HEK293 (cell line): ENCODE measurements at regions not wholly inside any gene's neighbourhood (a gene's known extent, or its start where the extent isn't known, plus 50 kb on each side); places are given as distances from the start of the nearest gene placed in this dataset.

Experiments
- IKZF3 ChIP-seq: fragments of 450-650 bp; IDR thresholded peaks from 2 replicates; pipeline ENCODE4 v1.5.0; 2018; ENCODE audit warnings: missing biosample characterization, mild to moderate bottlenecking, missing genetic modification characterization, moderate library complexity
- ZNF121 ChIP-seq: fragments of 450-650 bp; formaldehyde crosslinking; IDR thresholded peaks from 2 replicates; pipeline ENCODE4 v1.5.1; 2016; ENCODE audit warnings: missing biosample characterization, missing genetic modification characterization
- ZNF76 ChIP-seq: fragments of 450-650 bp; formaldehyde crosslinking; IDR thresholded peaks from 2 replicates; pipeline ENCODE4; 2016; ENCODE audit warnings: low read depth, missing biosample characterization, missing genetic modification characterization, borderline replicate concordance
- ZNF768 ChIP-seq: fragments of 450-650 bp; formaldehyde crosslinking; IDR thresholded peaks from 2 replicates; pipeline ENCODE4 v1.5.1; 2018; ENCODE audit warnings: missing biosample characterization, mild to moderate bottlenecking, missing genetic modification characterization
- TF ChIP-seq, protein P1 (sequence below): fragments of 450-650 bp; IDR thresholded peaks from 2 replicates; pipeline ENCODE4 v1.5.1; 2018; ENCODE audit warnings: missing biosample characterization, missing genetic modification characterization
- TF ChIP-seq, protein P2 (sequence below): fragments of 450-650 bp; formaldehyde crosslinking; IDR thresholded peaks from 2 replicates; pipeline ENCODE4 v1.5.1; 2016; ENCODE audit warnings: missing biosample characterization, missing genetic modification characterization
- TF ChIP-seq, protein P3 (sequence below): fragments of 450-650 bp; formaldehyde crosslinking; IDR thresholded peaks from 2 replicates; pipeline ENCODE4 v1.5.1; 2016; ENCODE audit warnings: missing biosample characterization, missing genetic modification characterization, low read depth
- TF ChIP-seq, protein P4 (sequence below): fragments of 450-650 bp; formaldehyde crosslinking; IDR thresholded peaks from 2 replicates; pipeline ENCODE4 v1.5.1; 2016; ENCODE audit warnings: missing biosample characterization, missing genetic modification characterization
- TF ChIP-seq, protein P5 (sequence below): fragments of 450-650 bp; formaldehyde crosslinking; IDR thresholded peaks from 2 replicates; pipeline ENCODE4 v1.5.1; 2016; ENCODE audit warnings: missing biosample characterization, missing genetic modification characterization
- TF ChIP-seq, protein P6 (sequence below): fragments of 450-650 bp; formaldehyde crosslinking; IDR thresholded peaks from 2 replicates; pipeline ENCODE4 v1.5.1; 2016; ENCODE audit warnings: missing biosample characterization, missing genetic modification characterization

DNA sequence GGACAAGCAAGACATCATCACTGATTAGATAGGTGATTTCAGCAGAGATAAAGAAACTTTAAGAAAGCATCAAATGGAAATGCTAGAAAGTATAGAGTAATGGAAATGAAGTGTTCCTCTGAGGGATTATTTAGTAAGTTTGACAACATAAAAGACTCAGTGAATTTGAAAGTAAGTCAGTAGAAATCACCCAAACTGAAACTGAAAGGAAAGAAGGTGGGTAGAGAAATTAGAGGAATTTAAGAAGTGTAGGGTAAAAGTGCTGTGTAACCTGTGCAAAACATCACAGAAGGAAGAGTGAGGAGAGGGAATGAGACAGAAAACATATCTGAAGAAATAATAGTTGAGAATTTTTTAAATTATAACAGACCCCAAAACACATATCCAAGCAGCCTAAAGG is 343.1 kb downstream of the CBLN2 start:
- TF ChIP-seq, protein P1, sequence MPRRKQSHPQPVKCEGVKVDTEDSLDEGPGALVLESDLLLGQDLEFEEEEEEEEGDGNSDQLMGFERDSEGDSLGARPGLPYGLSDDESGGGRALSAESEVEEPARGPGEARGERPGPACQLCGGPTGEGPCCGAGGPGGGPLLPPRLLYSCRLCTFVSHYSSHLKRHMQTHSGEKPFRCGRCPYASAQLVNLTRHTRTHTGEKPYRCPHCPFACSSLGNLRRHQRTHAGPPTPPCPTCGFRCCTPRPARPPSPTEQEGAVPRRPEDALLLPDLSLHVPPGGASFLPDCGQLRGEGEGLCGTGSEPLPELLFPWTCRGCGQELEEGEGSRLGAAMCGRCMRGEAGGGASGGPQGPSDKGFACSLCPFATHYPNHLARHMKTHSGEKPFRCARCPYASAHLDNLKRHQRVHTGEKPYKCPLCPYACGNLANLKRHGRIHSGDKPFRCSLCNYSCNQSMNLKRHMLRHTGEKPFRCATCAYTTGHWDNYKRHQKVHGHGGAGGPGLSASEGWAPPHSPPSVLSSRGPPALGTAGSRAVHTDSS (tag by site-specific recombination) = no peak
- TF ChIP-seq, protein P2, sequence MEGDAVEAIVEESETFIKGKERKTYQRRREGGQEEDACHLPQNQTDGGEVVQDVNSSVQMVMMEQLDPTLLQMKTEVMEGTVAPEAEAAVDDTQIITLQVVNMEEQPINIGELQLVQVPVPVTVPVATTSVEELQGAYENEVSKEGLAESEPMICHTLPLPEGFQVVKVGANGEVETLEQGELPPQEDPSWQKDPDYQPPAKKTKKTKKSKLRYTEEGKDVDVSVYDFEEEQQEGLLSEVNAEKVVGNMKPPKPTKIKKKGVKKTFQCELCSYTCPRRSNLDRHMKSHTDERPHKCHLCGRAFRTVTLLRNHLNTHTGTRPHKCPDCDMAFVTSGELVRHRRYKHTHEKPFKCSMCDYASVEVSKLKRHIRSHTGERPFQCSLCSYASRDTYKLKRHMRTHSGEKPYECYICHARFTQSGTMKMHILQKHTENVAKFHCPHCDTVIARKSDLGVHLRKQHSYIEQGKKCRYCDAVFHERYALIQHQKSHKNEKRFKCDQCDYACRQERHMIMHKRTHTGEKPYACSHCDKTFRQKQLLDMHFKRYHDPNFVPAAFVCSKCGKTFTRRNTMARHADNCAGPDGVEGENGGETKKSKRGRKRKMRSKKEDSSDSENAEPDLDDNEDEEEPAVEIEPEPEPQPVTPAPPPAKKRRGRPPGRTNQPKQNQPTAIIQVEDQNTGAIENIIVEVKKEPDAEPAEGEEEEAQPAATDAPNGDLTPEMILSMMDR (tag by site-specific recombination) = no peak
- TF ChIP-seq, protein P3, sequence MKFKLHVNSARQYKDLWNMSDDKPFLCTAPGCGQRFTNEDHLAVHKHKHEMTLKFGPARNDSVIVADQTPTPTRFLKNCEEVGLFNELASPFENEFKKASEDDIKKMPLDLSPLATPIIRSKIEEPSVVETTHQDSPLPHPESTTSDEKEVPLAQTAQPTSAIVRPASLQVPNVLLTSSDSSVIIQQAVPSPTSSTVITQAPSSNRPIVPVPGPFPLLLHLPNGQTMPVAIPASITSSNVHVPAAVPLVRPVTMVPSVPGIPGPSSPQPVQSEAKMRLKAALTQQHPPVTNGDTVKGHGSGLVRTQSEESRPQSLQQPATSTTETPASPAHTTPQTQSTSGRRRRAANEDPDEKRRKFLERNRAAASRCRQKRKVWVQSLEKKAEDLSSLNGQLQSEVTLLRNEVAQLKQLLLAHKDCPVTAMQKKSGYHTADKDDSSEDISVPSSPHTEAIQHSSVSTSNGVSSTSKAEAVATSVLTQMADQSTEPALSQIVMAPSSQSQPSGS (tag by site-specific recombination) = no peak
- TF ChIP-seq, protein P4, sequence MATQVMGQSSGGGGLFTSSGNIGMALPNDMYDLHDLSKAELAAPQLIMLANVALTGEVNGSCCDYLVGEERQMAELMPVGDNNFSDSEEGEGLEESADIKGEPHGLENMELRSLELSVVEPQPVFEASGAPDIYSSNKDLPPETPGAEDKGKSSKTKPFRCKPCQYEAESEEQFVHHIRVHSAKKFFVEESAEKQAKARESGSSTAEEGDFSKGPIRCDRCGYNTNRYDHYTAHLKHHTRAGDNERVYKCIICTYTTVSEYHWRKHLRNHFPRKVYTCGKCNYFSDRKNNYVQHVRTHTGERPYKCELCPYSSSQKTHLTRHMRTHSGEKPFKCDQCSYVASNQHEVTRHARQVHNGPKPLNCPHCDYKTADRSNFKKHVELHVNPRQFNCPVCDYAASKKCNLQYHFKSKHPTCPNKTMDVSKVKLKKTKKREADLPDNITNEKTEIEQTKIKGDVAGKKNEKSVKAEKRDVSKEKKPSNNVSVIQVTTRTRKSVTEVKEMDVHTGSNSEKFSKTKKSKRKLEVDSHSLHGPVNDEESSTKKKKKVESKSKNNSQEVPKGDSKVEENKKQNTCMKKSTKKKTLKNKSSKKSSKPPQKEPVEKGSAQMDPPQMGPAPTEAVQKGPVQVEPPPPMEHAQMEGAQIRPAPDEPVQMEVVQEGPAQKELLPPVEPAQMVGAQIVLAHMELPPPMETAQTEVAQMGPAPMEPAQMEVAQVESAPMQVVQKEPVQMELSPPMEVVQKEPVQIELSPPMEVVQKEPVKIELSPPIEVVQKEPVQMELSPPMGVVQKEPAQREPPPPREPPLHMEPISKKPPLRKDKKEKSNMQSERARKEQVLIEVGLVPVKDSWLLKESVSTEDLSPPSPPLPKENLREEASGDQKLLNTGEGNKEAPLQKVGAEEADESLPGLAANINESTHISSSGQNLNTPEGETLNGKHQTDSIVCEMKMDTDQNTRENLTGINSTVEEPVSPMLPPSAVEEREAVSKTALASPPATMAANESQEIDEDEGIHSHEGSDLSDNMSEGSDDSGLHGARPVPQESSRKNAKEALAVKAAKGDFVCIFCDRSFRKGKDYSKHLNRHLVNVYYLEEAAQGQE (tag by site-specific recombination) = no peak
- TF ChIP-seq ZNF768 (tag by site-specific recombination) (no peak), ZNF121 (tag by site-specific recombination) (no peak), IKZF3 (tag by site-specific recombination) (no peak), ZNF76 (tag by site-specific recombination) (no peak)
- TF ChIP-seq, protein P5, sequence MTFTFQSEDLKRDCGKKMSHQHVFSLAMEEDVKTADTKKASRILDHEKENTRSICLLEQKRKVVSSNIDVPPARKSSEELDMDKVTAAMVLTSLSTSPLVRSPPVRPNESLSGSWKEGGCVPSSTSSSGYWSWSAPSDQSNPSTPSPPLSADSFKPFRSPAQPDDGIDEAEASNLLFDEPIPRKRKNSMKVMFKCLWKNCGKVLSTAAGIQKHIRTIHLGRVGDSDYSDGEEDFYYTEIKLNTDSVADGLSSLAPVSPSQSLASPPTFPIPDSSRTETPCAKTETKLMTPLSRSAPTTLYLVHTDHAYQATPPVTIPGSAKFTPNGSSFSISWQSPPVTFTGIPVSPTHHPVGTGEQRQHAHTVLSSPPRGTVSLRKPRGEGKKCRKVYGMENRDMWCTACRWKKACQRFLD (tag by site-specific recombination) = no peak
- TF ChIP-seq, protein P6, sequence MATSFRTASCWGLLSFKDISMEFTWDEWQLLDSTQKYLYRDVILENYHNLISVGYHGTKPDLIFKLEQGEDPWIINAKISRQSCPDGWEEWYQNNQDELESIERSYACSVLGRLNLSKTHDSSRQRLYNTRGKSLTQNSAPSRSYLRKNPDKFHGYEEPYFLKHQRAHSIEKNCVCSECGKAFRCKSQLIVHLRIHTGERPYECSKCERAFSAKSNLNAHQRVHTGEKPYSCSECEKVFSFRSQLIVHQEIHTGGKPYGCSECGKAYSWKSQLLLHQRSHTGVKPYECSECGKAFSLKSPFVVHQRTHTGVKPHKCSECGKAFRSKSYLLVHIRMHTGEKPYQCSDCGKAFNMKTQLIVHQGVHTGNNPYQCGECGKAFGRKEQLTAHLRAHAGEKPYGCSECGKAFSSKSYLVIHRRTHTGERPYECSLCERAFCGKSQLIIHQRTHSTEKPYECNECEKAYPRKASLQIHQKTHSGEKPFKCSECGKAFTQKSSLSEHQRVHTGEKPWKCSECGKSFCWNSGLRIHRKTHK = no peak
